Stimulated activated naive CD8-positive, alpha-beta T cell treated with anti-CD3 and anti-CD28 coated beads, Interleukin-15, amount 100 ng/mL, for 72 hours (primary cell): ENCODE measurements at regions not wholly inside any gene's neighbourhood (a gene's known extent, or its start where the extent isn't known, plus 50 kb on each side); places are given as distances from the start of the nearest gene placed in this dataset.
"Not testable (repeated sequence)": the region's sequence is repeated elsewhere in the genome, so short reads cannot be mapped to it uniquely, and the experiment has no call there.

ENCODE experiments used
- ATAC-seq: fragments of 150-1000 bp; cut with Tn5 transposase; 2 replicates; pipeline ENCODE4 v1.10.0; 2021; ENCODE audit warnings: mild to moderate bottlenecking, moderate library complexity
- DNase-seq, 2 donors: peaks; one replicate each; pipeline ENCODE4 v3.0.0; 2021 to 2022
- H3K27ac Mint-ChIP-seq, 2 donors: one replicate each; pipeline ENCODE4 v1.8.0; 2022; ENCODE audit warnings: mild to moderate bottlenecking in 2 of 2, mixed read lengths in 2 of 2, moderate library complexity in 2 of 2
- H3K27me3 Mint-ChIP-seq: one replicate; pipeline ENCODE4 v1.8.0; 2022; ENCODE audit warnings: mixed read lengths
- H3K4me1 Mint-ChIP-seq: one replicate; pipeline ENCODE4 v1.8.0; 2022; ENCODE audit warnings: mild to moderate bottlenecking, mixed read lengths
- H3K4me3 Mint-ChIP-seq, 2 donors: one replicate each; pipeline ENCODE4 v1.8.0; 2022; ENCODE audit warnings: mild to moderate bottlenecking in 2 of 2, mixed read lengths in 2 of 2, moderate library complexity in 1 of 2
- H3K9me3 Mint-ChIP-seq, 2 donors: one replicate each; pipeline ENCODE4 v1.8.0; 2022; ENCODE audit warnings: mixed read lengths in 2 of 2

DNA sequence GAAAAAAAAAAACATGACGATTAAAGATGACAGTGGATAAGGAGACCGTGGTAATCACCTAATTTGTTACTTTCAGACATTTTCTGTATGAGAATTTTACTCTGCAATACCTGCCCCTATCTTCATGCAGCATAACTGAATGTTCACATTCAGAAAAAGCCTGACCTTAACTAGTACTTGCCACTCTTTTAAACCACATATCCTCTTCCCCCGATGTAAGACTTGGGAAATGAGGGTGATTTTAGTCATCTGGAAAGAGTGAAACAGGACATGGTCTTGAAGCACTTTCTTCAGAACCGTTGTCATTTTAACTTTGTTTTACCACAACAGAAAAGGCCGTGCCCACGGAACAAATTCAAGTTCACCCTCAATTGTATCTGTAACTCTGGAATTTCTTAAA is 318.5 kb downstream of the BCL2L11 start:
- not testable (repeated sequence) for DNase-seq, H3K27ac Mint-ChIP-seq, H3K9me3 Mint-ChIP-seq, H3K4me3 Mint-ChIP-seq, H3K4me1 Mint-ChIP-seq, H3K27me3 Mint-ChIP-seq
- ATAC-seq = peak; percentile 74

DNA sequence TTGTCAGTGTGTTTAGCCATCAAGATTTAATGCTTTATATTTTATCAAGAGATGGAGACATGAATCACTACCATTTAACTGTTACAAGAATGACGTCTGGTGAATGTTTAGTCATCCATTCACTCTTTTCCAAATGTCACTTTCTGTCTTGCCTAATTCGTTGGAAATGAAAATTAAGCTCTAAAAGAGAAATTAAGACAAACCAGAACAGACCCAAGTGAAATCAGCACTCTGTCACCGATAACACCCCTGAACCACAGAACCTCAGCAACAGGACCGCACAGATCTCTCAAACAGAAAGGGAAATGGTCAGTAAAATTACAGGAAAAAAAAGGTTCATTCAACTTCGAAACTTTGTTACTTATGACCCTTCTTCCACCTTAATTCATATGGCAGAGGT is 320.9 kb downstream of the BCL2L11 start:
- H3K4me3 Mint-ChIP-seq = peak overlapping the region in 1 of 2 donors; percentile 31
- H3K27ac Mint-ChIP-seq = peak overlapping the region; percentile 27 to 33
- DNase-seq (peak in 1 of 2 donors; percentile 40), ATAC-seq (peak; percentile 56)
- not testable (repeated sequence) for H3K9me3 Mint-ChIP-seq, H3K27me3 Mint-ChIP-seq, H3K4me1 Mint-ChIP-seq

DNA sequence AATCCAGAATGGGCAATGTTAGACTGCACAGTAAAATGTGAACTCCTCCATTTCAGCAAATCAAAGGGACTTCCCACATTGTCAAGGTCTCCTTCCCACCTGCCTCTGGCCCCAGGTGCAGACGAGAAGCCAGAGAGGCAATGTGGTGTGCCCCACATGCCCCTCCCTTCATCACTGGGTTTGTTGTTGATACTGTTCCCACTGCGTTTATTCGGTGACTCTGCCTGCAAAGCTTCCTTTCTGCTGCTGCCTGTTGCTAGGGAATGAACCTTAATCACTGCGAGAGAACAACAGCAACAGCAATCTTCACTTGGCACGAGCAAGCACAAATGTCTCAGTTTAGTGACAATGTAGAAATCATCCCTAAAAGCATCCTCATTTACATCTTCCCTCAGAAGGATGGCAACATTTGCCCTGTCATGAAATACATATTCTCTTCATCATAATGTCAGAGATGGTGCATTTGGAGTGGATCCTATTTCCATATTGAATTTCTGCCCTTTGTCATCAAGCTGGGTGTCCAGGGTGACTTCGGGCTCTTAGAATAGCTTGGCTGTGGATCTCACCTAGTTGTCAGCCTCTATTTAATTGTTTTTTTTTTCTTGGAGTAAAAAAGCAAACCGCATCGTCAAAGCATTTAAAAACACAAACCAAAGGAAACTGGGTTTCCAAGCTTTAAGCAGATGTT is 322.2 kb downstream of the BCL2L11 start:
- not testable (repeated sequence) for H3K9me3 Mint-ChIP-seq, ATAC-seq, H3K27me3 Mint-ChIP-seq, H3K4me3 Mint-ChIP-seq, H3K4me1 Mint-ChIP-seq, DNase-seq, H3K27ac Mint-ChIP-seq

DNA sequence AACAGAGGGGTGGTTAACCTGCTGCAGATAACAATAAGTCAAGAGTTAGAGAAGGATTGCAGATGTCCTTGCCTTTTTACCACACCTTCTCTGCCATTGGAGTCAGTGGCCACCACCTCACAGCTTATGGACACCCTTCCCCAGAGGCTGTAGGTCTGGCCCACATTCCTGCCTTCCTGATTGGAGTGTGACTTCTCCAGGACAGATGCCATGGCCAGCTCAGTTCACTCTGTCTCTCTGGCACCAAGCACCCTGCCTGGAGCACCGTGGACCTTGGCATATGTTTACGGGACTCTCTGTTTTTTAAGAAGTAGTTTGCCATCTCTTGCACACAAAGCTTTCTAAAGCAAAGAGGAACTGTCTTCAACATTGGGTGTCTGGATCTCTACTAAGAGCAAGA is 323.8 kb downstream of the BCL2L11 start:
- not testable (repeated sequence) for H3K27ac Mint-ChIP-seq, H3K27me3 Mint-ChIP-seq, H3K9me3 Mint-ChIP-seq, H3K4me1 Mint-ChIP-seq, ATAC-seq, DNase-seq, H3K4me3 Mint-ChIP-seq

DNA sequence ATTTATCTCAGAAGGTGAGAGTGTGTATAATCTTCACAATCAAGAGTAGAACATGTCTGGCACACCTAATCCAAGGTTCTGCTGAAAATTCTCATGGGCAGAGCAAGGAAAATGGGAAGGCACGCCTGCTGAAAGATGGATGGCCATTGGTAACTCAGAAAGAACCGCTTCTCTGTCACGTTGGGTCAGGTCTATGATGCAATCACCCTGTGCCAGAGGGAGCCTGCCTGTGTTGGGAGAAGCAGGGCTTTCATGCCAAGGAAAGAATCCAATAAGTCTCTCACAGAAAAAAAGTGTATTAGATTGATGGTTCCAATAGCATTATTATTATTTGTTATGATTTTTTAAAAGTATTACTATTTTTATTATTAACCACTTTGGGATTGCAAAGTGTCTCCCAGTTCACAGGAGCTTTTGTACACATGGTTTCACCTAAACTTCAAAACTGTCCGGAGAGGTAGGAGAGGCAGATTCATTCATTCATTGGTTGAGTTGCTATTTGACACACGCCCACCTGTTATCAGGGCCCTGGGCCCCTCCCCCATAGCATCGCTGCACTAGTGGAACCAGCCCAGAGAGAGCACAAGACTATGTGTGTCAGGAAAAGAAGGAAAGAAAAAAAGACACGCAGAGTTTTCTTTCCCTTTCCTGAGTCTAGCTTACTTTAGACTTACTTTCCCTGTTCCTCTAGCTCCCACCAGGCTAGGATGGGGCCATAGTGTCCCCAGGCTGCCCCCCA is 324.6 kb downstream of the BCL2L11 start:
- not testable (repeated sequence) for H3K4me1 Mint-ChIP-seq, DNase-seq, H3K27me3 Mint-ChIP-seq, ATAC-seq, H3K4me3 Mint-ChIP-seq, H3K9me3 Mint-ChIP-seq, H3K27ac Mint-ChIP-seq

DNA sequence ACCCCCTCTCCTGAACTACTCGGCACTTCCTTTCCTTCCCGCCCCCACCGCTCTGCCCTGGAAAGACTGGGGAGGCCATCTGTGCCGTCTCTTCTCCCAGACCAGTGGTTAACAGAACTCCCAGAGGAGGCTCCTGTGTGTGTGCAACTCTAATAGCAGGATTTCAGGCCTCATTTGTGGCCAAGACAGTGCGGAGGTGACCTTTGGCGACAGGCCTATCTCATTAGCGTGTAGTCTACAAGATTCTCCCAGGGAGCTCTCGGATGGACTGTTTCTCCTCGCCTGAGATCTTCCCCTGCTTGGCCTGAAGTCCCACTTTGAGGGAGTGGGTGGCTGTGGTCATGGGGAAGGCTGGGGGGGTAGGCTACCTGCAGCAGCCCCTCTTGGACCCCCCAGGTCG is 325.2 kb downstream of the BCL2L11 start:
- H3K4me1 Mint-ChIP-seq, H3K4me3 Mint-ChIP-seq, H3K27ac Mint-ChIP-seq, ATAC-seq, H3K9me3 Mint-ChIP-seq, DNase-seq, H3K27me3 Mint-ChIP-seq: not testable (repeated sequence)

DNA sequence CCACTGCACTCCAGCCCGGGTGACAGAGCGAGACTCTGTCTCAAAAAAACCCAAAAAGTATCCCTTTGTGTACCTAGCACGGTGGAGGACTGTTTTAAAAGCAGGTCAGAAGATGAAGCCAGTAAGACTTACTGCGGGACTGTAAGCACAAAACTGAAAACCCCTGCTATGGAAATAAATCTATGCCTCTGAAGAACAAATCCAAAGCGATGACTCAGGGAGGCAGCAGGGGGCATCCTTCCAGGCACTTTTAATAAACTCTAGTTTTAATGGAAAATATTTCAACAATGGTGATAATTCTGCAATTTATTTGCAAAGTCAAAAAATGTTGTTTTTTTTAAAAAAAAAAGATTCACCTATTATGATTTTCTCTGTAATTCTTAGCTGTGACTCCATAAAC is 326.8 kb downstream of the BCL2L11 start:
- not testable (repeated sequence) for H3K4me1 Mint-ChIP-seq, H3K9me3 Mint-ChIP-seq, H3K27me3 Mint-ChIP-seq, ATAC-seq, DNase-seq, H3K27ac Mint-ChIP-seq, H3K4me3 Mint-ChIP-seq

DNA sequence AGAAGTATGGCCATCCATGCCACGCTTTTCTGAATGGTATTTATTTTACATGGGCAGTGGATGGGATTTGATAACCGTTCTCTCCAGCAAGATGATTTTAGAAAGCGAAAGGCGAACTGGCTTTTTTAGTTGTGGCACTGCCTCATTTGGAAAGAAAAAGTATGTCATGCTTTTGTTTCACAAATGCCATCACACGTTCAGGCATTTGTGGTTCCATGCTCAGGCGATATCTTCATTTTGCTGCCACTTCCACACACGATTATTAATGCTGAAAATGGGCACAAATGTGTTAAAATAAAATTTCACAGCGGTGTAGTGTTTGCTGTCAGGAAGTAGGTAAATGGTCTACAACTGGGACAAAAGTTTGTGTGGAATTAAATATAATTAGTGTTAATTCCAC is 328.1 kb downstream of the BCL2L11 start:
- H3K4me3 Mint-ChIP-seq, H3K27me3 Mint-ChIP-seq, DNase-seq, H3K9me3 Mint-ChIP-seq, H3K4me1 Mint-ChIP-seq, ATAC-seq, H3K27ac Mint-ChIP-seq: not testable (repeated sequence)

DNA sequence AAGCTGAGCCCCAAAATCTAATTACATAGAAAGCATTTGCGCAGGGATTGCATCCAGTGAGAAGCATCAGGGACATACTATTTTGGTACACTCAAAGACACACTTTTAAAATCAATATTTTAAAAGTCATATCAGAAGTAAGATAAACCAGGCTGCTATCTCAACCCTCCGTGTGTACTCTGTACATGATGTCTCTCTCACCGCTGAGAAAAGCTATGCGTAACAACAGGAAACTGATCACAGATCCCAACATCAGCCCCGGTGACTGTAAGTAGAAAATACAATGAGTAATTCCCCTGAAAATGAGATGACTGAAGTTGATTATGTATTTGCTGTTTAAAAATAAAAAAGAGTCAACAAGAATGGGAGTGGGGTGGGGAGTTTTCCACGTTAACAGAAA is 329.8 kb downstream of the BCL2L11 start:
- H3K27ac Mint-ChIP-seq, H3K4me1 Mint-ChIP-seq, H3K4me3 Mint-ChIP-seq, H3K9me3 Mint-ChIP-seq, H3K27me3 Mint-ChIP-seq, DNase-seq: not testable (repeated sequence)
- ATAC-seq = peak; percentile 85

DNA sequence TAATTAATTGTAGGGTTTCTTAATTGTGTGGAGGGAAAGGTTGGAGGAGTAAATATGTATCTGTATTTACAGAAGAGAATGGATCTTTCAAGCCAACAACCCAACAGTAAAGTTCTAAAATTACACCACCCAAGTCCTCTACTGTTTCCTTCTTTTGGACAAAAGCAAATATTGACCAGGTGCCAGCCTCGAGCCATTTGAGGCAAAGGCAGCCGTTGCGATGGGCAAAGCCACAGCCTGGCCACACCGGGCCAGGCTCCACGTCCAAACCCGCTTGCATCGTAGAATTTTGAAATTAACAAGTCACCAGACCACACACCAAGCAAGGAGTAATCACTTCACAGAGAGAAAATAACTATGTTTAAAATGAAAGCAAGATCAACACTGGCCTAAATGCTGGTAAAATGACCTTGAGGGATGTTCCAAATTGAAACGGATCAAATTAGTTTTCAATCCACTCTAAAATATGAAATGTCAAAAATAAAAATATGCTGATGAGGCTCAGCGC is 331.0 kb downstream of the BCL2L11 start:
- H3K4me3 Mint-ChIP-seq = peak overlapping the region in 1 of 2 donors; percentile 22
- not testable (repeated sequence) for H3K27ac Mint-ChIP-seq, ATAC-seq, H3K9me3 Mint-ChIP-seq, H3K4me1 Mint-ChIP-seq, DNase-seq, H3K27me3 Mint-ChIP-seq

DNA sequence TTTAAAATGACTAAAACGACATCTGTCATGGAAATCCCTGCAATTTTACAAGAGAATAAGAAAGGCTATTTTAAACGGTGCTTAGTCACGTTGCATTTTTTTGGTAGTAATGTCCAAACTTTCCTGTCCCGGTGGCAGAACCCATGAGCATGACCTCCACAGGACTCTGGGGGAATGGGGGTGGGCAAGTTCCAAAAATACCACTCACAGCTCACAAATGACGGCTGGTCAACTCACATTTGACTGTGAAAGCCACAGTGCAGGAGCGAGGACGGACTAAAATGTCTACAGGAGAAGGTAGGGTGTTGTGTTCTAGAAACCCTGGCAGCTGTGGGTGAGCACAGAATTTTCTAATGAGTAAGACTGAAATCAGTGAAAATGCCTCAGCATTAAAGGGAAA is 331.5 kb downstream of the BCL2L11 start:
- peak; percentile 72 for ATAC-seq
- not testable (repeated sequence) for H3K9me3 Mint-ChIP-seq, H3K27me3 Mint-ChIP-seq, H3K27ac Mint-ChIP-seq, H3K4me1 Mint-ChIP-seq, DNase-seq
- peak overlapping the region in 1 of 2 donors; percentile 22 for H3K4me3 Mint-ChIP-seq

DNA sequence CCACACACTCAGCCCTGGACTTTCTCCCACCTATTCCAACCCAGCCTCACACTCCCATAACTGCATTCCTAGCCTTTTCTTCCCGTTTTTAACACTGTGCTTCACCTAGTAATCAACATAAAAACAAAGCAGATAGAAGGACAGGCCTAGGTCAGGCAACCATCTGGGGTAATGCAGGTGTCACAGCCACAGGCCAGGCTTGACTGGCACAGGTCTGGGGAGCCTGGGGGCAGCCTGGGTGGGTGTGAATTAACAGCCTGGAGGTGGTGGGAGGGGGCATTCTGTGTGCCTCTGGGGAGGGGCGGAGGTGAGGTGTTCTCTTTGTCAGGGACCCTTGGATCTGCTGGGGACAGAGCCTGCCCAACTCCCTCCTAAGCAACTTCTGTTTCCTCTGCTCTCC is 332.6 kb downstream of the BCL2L11 start:
- ATAC-seq = not testable (repeated sequence)

DNA sequence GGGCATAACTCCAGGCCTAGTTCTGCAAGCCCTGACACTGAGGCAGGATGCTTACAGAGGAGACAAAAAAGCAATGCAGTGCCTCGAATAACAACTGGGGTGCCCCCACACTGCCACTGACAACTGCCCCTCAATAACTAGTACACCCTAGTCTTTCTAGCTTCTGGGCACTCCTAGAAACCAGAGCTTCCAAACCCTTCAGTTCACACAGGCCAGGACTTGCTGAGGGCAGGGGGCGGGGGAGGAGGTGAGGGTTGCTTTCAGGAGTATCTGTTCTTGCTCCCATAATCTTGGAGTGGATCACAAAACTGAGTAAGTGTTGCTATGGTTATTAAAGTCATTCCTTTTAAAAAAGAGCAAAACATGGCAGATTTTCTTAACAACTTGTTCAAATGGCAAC is 333.1 kb downstream of the BCL2L11 start:
- H3K9me3 Mint-ChIP-seq, ATAC-seq, H3K27me3 Mint-ChIP-seq, H3K27ac Mint-ChIP-seq, DNase-seq, H3K4me3 Mint-ChIP-seq, H3K4me1 Mint-ChIP-seq: not testable (repeated sequence)

More for the DNA sequence above, 332.6 kb downstream of the BCL2L11 start:
- not testable (repeated sequence) for H3K9me3 Mint-ChIP-seq, DNase-seq, H3K27me3 Mint-ChIP-seq, H3K4me1 Mint-ChIP-seq, H3K27ac Mint-ChIP-seq, H3K4me3 Mint-ChIP-seq

DNA sequence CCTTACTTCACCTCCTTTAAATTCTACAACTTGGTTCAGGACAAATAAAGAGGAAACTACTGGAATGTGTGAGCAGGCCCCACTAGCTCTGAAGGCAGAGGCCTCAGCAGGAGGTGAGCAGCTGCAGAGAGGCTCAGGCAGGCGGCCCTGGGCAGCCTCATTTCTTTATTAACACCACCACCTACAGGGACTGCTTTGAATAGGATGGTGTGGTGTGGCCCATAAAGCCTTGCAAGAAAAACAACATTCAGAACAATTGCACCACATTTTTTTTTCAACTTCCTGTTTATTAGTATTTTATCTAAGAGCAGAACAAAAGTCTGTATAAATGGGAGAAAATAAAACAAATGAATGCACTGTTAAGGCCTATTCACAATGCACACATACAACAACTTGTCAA is 333.7 kb downstream of the BCL2L11 start:
- ATAC-seq = peak; percentile 91
- not testable (repeated sequence) for H3K27me3 Mint-ChIP-seq, H3K4me1 Mint-ChIP-seq, H3K4me3 Mint-ChIP-seq, H3K9me3 Mint-ChIP-seq, H3K27ac Mint-ChIP-seq
- peak; percentile 18 to 47 for DNase-seq

DNA sequence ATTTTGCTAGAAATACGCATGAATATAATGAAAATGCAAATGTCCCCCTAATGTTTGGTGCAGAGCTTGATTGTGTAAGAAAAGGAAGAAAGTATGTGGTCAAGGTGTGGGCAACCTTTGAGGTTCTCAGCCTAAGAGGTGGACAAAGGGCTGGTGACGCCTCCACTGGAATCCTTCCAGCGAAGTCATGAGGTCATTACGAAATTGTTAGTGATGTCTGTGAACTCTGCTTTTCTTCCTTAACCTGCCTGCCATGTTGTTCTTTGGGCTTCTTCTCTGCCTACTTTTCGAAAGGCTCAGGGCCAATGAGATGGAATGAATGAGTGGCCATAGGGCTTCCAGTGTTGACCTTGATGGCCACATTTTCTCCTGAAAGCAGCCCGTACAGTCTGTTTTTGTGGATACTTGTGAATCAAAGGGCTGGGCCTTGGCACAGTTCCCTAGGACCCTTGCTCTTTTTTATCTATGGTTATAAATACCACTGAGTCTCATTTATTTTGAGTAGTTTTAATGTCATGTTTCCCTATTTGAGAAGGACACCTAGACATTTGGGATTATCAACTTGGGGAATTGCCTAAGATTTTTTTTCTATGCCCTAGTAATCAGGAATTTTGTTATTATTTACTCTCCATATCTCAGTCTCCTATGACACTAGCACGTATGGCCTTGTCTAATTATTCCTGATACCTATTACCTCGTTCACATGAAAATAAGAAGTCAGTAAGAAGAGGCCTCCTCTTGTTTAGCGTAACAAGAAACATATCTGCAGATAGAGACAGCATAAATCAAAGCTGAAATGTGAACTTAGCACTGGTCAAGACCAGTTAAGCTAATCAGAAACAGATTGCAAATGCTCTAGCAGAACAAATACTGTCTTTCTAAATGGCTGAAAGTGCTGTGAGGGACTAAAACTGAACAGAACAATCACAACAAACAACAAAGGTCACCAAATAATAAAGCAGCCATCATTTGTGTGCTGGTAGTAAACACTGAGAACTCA is 334.6 kb downstream of the BCL2L11 start:
- H3K4me1 Mint-ChIP-seq, ATAC-seq, H3K9me3 Mint-ChIP-seq, DNase-seq, H3K27ac Mint-ChIP-seq, H3K27me3 Mint-ChIP-seq, H3K4me3 Mint-ChIP-seq: not testable (repeated sequence)
